Spleen (tissue), 11 donors: ENCODE measurements at regions not wholly inside any gene's neighbourhood (a gene's known extent, or its start where the extent isn't known, plus 50 kb on each side); places are given as distances from the start of the nearest gene placed in this dataset.

Experiments used
- DNase-seq: peaks from one replicate; pipeline ENCODE4 v3.0.0-alpha.2; 2020
- H3K27ac ChIP-seq, 8 donors: fragments of 200-600 bp; sonication (generic) in 7 of 8; 1 replicate in 4 of 8; 2 replicates in 4 of 8; pipeline versions ENCODE4 v1.5.0 to v1.8.0; 2016 to 2021; ENCODE audit warnings: inconsistent platforms in 4 of 8, mild to moderate bottlenecking in 4 of 8, moderate library complexity in 1 of 8
- H3K27me3 ChIP-seq, 7 donors: fragments of 200-600 bp; sonication (generic) in 6 of 7; replicated peaks in 1 of 7; 1 replicate in 4 of 7; 2 replicates in 3 of 7; pipeline versions ENCODE4 v1.5.0 to v1.8.0; 2016 to 2021; ENCODE audit warnings: inconsistent platforms in 3 of 7, mild to moderate bottlenecking in 1 of 7
- H3K36me3 ChIP-seq, 6 donors: fragments of 200-600 bp; sonication (generic) in 5 of 6; 1 replicate in 4 of 6; 2 replicates in 2 of 6; pipeline versions ENCODE4 v1.5.0 to v1.8.0; 2016 to 2021; ENCODE audit warnings: inconsistent platforms in 2 of 6
- H3K4me1 ChIP-seq, 6 donors: fragments of 200-600 bp; sonication (generic) in 5 of 6; 1 replicate in 3 of 6; 2 replicates in 3 of 6; pipeline versions ENCODE4 v1.5.0 to v1.8.0; 2016 to 2021; ENCODE audit warnings: inconsistent platforms in 3 of 6
- H3K4me3 ChIP-seq, 8 donors: fragments of 200-600 bp; sonication (generic) in 7 of 8; 1 replicate in 4 of 8; 2 replicates in 4 of 8; pipeline versions ENCODE4 v1.5.0 to v1.8.0; 2016 to 2021; ENCODE audit warnings: inconsistent platforms in 4 of 8, mild to moderate bottlenecking in 4 of 8, moderate library complexity in 2 of 8
- H3K9me3 ChIP-seq, 8 donors: fragments of 200-600 bp; sonication (generic) in 7 of 8; 1 replicate in 4 of 8; 2 replicates in 4 of 8; pipeline versions ENCODE4 v1.5.0 to v1.8.0; 2016 to 2021; ENCODE audit warnings: inconsistent platforms in 4 of 8
- POLR2A ChIP-seq, 3 donors: fragments of 450-650 bp; IDR thresholded peaks; one replicate each; pipeline ENCODE4 v1.5.1; 2017; ENCODE audit warnings: antibody characterized with exemption in 3 of 3, mild to moderate bottlenecking in 1 of 3
- POLR2AphosphoS5 ChIP-seq, 3 donors: sonication (generic); formaldehyde crosslinking; IDR thresholded peaks; one replicate each; pipeline ENCODE4 v1.5.1; 2017; ENCODE audit warnings: antibody characterized with exemption in 3 of 3
- WGBS, 5 donors: extraction: QIAGEN DNeasy Blood & Tissue Kit in 3 of 5; methylation state at CpG; one replicate each; pipeline versions ENCODE4 v1.1.5 to v1.1.7; 2013 to 2018; 5-methylcytosine and 5-hydroxymethylcytosine counted together
- intact Hi-C: fragments of 100-400 bp; cut with DNase I; formaldehyde crosslinking; loops from one replicate; pipeline ENCODE4 v1.15.0; 2023; ENCODE audit warnings: low total_unique reads
- TF ChIP-seq, protein P1 (sequence below), 11 experiments: fragments of 200-600 bp in 7 of 11; fragments of 450-650 bp in 4 of 11; sonication (generic) in 4 of 11; IDR thresholded peaks in 8 of 11; conservative IDR thresholded peaks in 3 of 11; 1 replicate in 7 of 11; 2 replicates in 4 of 11; pipeline versions ENCODE4 v1.4.0 to v1.8.0; 2016 to 2021; ENCODE audit warnings: antibody characterized with exemption in 11 of 11, inconsistent platforms in 4 of 11, mild to moderate bottlenecking in 1 of 11
- donor health status: healthy with polysubstance abuse.
- donor health status: DM: no; HTN: no; CAD: no; lungs with moderate emphysema.
- donor health status: DM: no; HTN: no; CAD: no.
- donor health status: Bipolar disorder and iron deficiency.
- donor health status: healthy.
- donor health status: DM: no; HTN: no; CAD: no.
- donor health status: DM: yes; HTN: yes; CAD: no.

DNA sequence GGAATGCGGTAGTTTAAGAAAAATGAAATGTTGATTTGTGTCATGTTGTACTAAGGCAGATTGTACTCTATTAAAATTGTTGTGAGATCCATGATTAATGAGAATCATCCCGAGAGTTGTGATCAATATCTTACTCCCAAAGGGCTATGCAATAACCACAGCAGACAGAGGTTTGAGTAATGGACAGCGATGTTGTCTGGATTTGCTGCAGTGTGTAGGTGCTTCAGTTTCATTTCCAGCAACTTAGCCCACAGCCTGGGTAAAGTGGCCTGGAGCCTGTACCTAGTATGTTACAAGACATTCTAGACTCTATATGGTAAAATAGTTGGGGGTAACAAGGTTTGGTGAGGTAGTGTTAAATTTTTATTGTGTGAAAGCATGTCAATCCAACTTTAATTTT is 794.3 kb upstream of the CDH7 start:
- Histone ChIP-seq H3K27me3 (no peaks in the 10 kb centered on the region), H3K4me1 (no peaks in the 10 kb centered on the region), H3K9me3 (no peaks in the 10 kb centered on the region), H3K36me3 (no peaks in the 10 kb centered on the region), H3K27ac (no peak overlapping the region), H3K4me3 (no peak overlapping the region)
- intact Hi-C loops: no loop called here
- TF ChIP-seq POLR2AphosphoS5 (IDR thresholded peaks at IDR 0.05) (no peak), POLR2A (IDR thresholded peaks at IDR 0.05) (no peak)
- TF ChIP-seq, protein P1, sequence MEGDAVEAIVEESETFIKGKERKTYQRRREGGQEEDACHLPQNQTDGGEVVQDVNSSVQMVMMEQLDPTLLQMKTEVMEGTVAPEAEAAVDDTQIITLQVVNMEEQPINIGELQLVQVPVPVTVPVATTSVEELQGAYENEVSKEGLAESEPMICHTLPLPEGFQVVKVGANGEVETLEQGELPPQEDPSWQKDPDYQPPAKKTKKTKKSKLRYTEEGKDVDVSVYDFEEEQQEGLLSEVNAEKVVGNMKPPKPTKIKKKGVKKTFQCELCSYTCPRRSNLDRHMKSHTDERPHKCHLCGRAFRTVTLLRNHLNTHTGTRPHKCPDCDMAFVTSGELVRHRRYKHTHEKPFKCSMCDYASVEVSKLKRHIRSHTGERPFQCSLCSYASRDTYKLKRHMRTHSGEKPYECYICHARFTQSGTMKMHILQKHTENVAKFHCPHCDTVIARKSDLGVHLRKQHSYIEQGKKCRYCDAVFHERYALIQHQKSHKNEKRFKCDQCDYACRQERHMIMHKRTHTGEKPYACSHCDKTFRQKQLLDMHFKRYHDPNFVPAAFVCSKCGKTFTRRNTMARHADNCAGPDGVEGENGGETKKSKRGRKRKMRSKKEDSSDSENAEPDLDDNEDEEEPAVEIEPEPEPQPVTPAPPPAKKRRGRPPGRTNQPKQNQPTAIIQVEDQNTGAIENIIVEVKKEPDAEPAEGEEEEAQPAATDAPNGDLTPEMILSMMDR (IDR thresholded peaks at IDR 0.05 in 8 of 11, conservative IDR thresholded peaks at IDR 0.05 in 3 of 11): no peak
- no peak for DNase-seq
- 79 to 90% (median 85%) methylated on average over 3 of the region's 3 CpGs for WGBS, 5 donors

DNA sequence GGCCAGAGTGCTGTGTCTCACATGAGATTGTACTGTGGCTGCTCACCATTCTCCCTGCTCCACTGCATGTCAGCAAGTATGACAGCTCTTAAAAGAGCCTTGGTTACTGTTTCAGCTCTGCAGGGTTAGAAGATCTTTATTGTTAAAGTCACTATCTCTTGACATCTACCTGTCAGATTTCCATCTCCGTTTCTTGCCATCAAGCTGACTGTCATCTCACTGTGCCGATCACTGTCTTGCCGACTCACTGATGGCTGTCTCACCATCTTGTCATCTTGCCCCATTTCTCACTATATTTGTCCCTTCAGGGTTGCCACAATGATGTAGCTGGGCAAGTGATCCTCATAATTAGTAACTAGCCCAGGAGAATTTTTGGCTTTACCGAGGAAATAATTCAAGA is 800.9 kb upstream of the CDH7 start:
- TF ChIP-seq POLR2A (IDR thresholded peaks at IDR 0.05) (no peak), POLR2AphosphoS5 (IDR thresholded peaks at IDR 0.05) (no peak)
- TF ChIP-seq, protein P1 (IDR thresholded peaks at IDR 0.05 in 8 of 11, conservative IDR thresholded peaks at IDR 0.05 in 3 of 11): no peak
- 93 to 97% (median 95%) methylated on average over 4 of the region's 4 CpGs for WGBS, 5 donors
- no peaks in the 10 kb centered on the region for H3K36me3 ChIP-seq
- intact Hi-C loops: no loop called here
- no peak overlapping the region for H3K4me3 ChIP-seq
- H3K27ac ChIP-seq: no peak overlapping the region
- H3K9me3 ChIP-seq: peaks cover 0 to 30% (median 16%) of the 10 kb centered on the region in 8 donors
- H3K4me1 ChIP-seq: no peaks in the 10 kb centered on the region
- H3K27me3 ChIP-seq: no peaks in the 10 kb centered on the region
- DNase-seq: no peak

DNA sequence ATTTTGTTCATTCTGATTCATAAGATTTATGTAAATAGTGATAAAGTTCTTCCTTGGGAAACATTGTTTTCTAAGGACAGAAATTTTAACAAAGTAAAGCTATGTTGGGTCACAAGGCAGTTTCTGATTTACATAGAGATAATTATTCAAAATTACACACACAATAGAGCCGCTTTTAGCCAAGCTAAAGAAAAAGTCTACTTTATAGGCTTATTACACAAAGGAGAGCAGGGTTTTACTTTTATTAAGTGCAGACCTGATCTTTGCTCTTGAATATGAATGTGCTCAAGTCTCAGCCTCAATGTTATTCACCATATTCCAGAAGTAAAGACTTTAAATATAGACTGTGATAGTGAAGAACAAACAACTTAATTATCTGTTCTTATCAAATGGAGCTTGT is 787.8 kb upstream of the LINC00305 start:
- no peak for DNase-seq
- intact Hi-C loops: no loop called here
- Histone ChIP-seq H3K27ac (no peak overlapping the region), H3K9me3 (no peaks in the 10 kb centered on the region), H3K27me3 (no peaks in the 10 kb centered on the region), H3K4me1 (no peaks in the 10 kb centered on the region), H3K36me3 (no peaks in the 10 kb centered on the region), H3K4me3 (no peak overlapping the region)
- 80 to 91% (median 82%) methylated on average over 1 of the region's 1 CpG for WGBS, 5 donors
- TF ChIP-seq POLR2A (IDR thresholded peaks at IDR 0.05) (no peak), POLR2AphosphoS5 (IDR thresholded peaks at IDR 0.05) (no peak)

DNA sequence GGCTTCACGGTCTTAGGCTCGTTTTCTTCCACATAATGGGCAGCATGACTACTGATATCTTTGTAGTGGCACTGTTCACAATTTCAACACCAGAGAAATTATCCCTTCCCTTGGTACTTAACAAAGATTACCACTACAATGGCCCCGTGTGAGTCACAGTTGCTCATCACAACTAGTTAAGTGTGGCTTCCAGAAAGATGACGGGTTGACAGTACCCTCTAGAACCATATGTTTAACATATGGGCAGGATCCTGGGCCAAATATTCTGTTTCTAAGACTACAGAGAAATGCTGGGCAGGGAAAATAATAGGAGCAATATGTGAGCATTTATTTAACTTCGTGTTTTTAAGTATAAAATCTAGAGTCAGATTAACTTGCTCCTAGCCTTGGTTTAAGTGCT is 780.1 kb upstream of the LINC00305 start:
- no peaks in the 10 kb centered on the region for H3K9me3 ChIP-seq
- no peaks in the 10 kb centered on the region for H3K36me3 ChIP-seq
- H3K4me1 ChIP-seq: no peaks in the 10 kb centered on the region
- H3K4me3 ChIP-seq: no peak overlapping the region
- no peak overlapping the region for H3K27ac ChIP-seq
- TF ChIP-seq POLR2A (IDR thresholded peaks at IDR 0.05) (no peak), POLR2AphosphoS5 (IDR thresholded peaks at IDR 0.05) (no peak)
- TF ChIP-seq, protein P1 (IDR thresholded peaks at IDR 0.05 in 8 of 11, conservative IDR thresholded peaks at IDR 0.05 in 3 of 11): no peak
- intact Hi-C loops: no loop called here
- DNase-seq: no peak
- WGBS, 5 donors: 78 to 87% (median 79%) methylated on average over 5 of the region's 5 CpGs
- no peaks in the 10 kb centered on the region for H3K27me3 ChIP-seq

DNA sequence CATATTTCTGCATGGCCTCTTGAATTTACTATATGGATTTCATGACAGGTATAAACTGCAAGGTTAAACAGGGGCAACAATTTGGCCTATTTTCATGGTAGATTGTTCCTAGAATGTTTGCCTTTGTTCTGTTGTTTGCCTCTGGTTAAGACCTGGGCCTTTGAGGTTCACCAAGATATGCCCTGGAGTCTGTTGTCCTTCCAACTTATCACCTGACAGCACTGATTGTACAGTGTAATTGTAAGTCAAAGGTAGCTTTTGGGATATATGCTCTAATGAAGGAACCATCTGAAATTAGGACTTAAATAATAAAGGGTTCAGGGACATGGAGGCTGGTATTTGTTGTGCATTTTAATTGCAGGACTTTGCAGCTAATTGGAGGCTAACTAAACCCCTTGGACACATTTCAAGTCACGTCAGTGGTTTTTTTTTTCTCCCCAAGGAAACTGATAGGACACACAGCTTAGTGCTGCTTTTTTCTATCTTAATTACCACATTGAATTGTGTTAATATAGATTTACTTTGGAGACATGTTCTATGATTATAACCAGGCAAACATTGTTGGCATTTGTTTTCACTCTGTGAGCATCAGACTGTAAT is 771.2 kb upstream of the LINC00305 start:
- intact Hi-C loops: no loop called here
- H3K36me3 ChIP-seq: no peaks in the 10 kb centered on the region
- no peak overlapping the region for H3K27ac ChIP-seq
- H3K4me1 ChIP-seq: no peaks in the 10 kb centered on the region
- H3K9me3 ChIP-seq: no peaks in the 10 kb centered on the region
- no peak overlapping the region for H3K4me3 ChIP-seq
- TF ChIP-seq, protein P1 (IDR thresholded peaks at IDR 0.05 in 8 of 11, conservative IDR thresholded peaks at IDR 0.05 in 3 of 11): no peak
- DNase-seq: no peak
- H3K27me3 ChIP-seq: no peaks in the 10 kb centered on the region
- 68 to 91% (median 84%) methylated on average over 1 of the region's 1 CpG for WGBS, 5 donors
